H1 (cell line): ENCODE measurements at regions not wholly inside any gene's neighbourhood (a gene's known extent, or its start where the extent isn't known, plus 50 kb on each side); places are given as distances from the start of the nearest gene placed in this dataset.

ENCODE experiments used
- CTCF ChIA-PET: fragments of 300-600 bp; sonication (Branson Sonifier 250); formaldehyde crosslinking; loops from one replicate; lab custom pipeline; 2021; ENCODE audit not compliant: partially characterized antibody; lab: Charles Lee
- POLR2A ChIA-PET: fragments of 300-600 bp; sonication (Branson Sonifier 250); formaldehyde crosslinking; loops from one replicate; lab custom pipeline; 2021; ENCODE audit warnings: inconsistent platforms; ENCODE audit not compliant: partially characterized antibody; lab: Charles Lee
- DNase-seq, 2 experiments: peaks; one replicate each; pipeline versions ENCODE4 v3.0.0 to v3.0.0-alpha.2; 2010 to 2022; ENCODE audit warnings: low spot score in 2 of 2, low read depth in 1 of 2, mixed read lengths in 1 of 2
- FAIRE-seq: peaks from 2 replicates; lab custom pipeline; 2011; peaks lifted over from hg19 to GRCh38; lab: Jason Lieb, UNC
- H2AFZ ChIP-seq: 2 replicates; pipeline ENCODE4 v1.8.1; 2012; ENCODE audit warnings: low read length, inconsistent platforms
- H2AK5ac ChIP-seq: 2 replicates; pipeline ENCODE4 v1.6.1; 2013; ENCODE audit warnings: low read depth, low read length
- H2BK120ac ChIP-seq: replicated peaks from 2 replicates; pipeline ENCODE3; 2013; ENCODE audit warnings: low read depth, low read length, inconsistent platforms
- H2BK12ac ChIP-seq: 2 replicates; pipeline ENCODE4 v1.6.1; 2013; ENCODE audit warnings: low read depth, low read length
- H2BK15ac ChIP-seq: 2 replicates; pipeline ENCODE4 v1.6.1; 2013; ENCODE audit warnings: low read length
- H2BK20ac ChIP-seq: 2 replicates; pipeline ENCODE4 v1.6.1; 2013; ENCODE audit warnings: low read length
- H2BK5ac ChIP-seq: 2 replicates; pipeline ENCODE4 v1.6.1; 2013; ENCODE audit warnings: low read depth, low read length
- H3K14ac ChIP-seq: 2 replicates; pipeline ENCODE4 v1.6.1; 2013; ENCODE audit warnings: inconsistent platforms; ENCODE audit not compliant: insufficient read length
- H3K18ac ChIP-seq: 2 replicates; pipeline ENCODE4 v1.6.1; 2013; ENCODE audit warnings: low read length; ENCODE audit errors: extremely low read depth
- H3K23ac ChIP-seq: 2 replicates; pipeline ENCODE4 v1.6.1; 2013; ENCODE audit warnings: inconsistent platforms; ENCODE audit not compliant: insufficient read length
- H3K23me2 ChIP-seq: 2 replicates; pipeline ENCODE4 v1.6.1; 2013; ENCODE audit warnings: low read depth, low read length
- H3K27ac ChIP-seq: 2 replicates; pipeline ENCODE4 v1.6.1; 2011; ENCODE audit warnings: low read depth, low read length, inconsistent platforms
- H3K27me3 ChIP-seq, 4 experiments: replicated peaks in 1 of 4; 1 replicate in 1 of 4; 2 replicates in 3 of 4; pipeline versions ENCODE4 v1.6.1 to v1.8.1; 2011 to 2013; ENCODE audit warnings: low read length in 3 of 4, mild to moderate bottlenecking in 3 of 4, inconsistent platforms in 2 of 4, mixed read lengths in 2 of 4, moderate library complexity in 1 of 4; ENCODE audit not compliant: control insufficient read depth in 3 of 4, insufficient read depth in 3 of 4; ENCODE audit errors: extremely low read depth in 1 of 4
- H3K36me3 ChIP-seq, 4 experiments: 2 replicates each; pipeline versions ENCODE4 v1.6.1 to v1.8.1; 2011 to 2013; ENCODE audit warnings: mild to moderate bottlenecking in 4 of 4, low read length in 3 of 4, moderate library complexity in 2 of 4, control low read depth in 1 of 4, inconsistent platforms in 1 of 4; ENCODE audit not compliant: insufficient read depth in 4 of 4, control insufficient read depth in 2 of 4
- H3K4ac ChIP-seq: replicated peaks from 2 replicates; pipeline ENCODE3; 2013; ENCODE audit warnings: low read length, low read depth, mixed read lengths, inconsistent platforms; ENCODE audit not compliant: insufficient read length
- H3K4me1 ChIP-seq, 4 experiments: replicated peaks in 1 of 4; 1 replicate in 1 of 4; 2 replicates in 3 of 4; pipeline versions ENCODE4 v1.6.1 to v1.8.1; 2011 to 2013; ENCODE audit warnings: low read length in 3 of 4, inconsistent platforms in 2 of 4, mixed read lengths in 1 of 4; ENCODE audit not compliant: insufficient read depth in 4 of 4, control insufficient read depth in 3 of 4
- H3K4me2 ChIP-seq, 2 experiments: 2 replicates each; pipeline versions ENCODE4 v1.6.1 to v1.8.1; 2011 to 2013; ENCODE audit warnings: low read depth in 2 of 2, low read length in 2 of 2, control low read depth in 1 of 2, inconsistent platforms in 1 of 2, mild to moderate bottlenecking in 1 of 2; ENCODE audit not compliant: insufficient read depth in 1 of 2
- H3K4me3 ChIP-seq, 4 experiments: fragments of 200-600, 300-600 bp in 1 of 4; sonication (generic), shearing (Covaris generic), sonication (Bioruptor Twin) in 1 of 4; 2 replicates each; pipeline versions ENCODE4 v1.5.1 to v1.8.1; 2011 to 2016; ENCODE audit warnings: low read length in 4 of 4, low read depth in 3 of 4, control low read depth in 2 of 4, inconsistent platforms in 2 of 4, mild to moderate bottlenecking in 2 of 4, mixed read lengths in 1 of 4, moderate library complexity in 1 of 4; ENCODE audit not compliant: insufficient read depth in 2 of 4; ENCODE audit errors: extremely low read depth in 1 of 4
- H3K56ac ChIP-seq: replicated peaks from 2 replicates; pipeline ENCODE3; 2013; ENCODE audit warnings: low read depth, mild to moderate bottlenecking, mixed read lengths, low read length, inconsistent platforms; ENCODE audit not compliant: insufficient read length
- H3K79me1 ChIP-seq: 2 replicates; pipeline ENCODE4 v1.6.1; 2013; ENCODE audit warnings: low read depth, low read length, control low read depth
- H3K79me2 ChIP-seq, 2 experiments: 2 replicates each; pipeline versions ENCODE4 v1.6.1 to v1.8.1; 2012 to 2013; ENCODE audit warnings: low read length in 2 of 2, mild to moderate bottlenecking in 2 of 2, inconsistent platforms in 1 of 2; ENCODE audit not compliant: insufficient read depth in 2 of 2, control insufficient read depth in 1 of 2
- H3K9ac ChIP-seq, 4 experiments: replicated peaks in 1 of 4; 1 replicate in 1 of 4; 2 replicates in 3 of 4; pipeline versions ENCODE4 v1.6.1 to v1.8.1; 2011 to 2013; ENCODE audit warnings: low read depth in 3 of 4, low read length in 3 of 4, control low read depth in 2 of 4, mild to moderate bottlenecking in 2 of 4, moderate library complexity in 2 of 4, inconsistent platforms in 1 of 4; ENCODE audit errors: extremely low read depth in 1 of 4
- H3K9me3 ChIP-seq, 2 experiments: 2 replicates each; pipeline versions ENCODE4 v1.6.1 to v1.8.1; 2012 to 2013; ENCODE audit warnings: mild to moderate bottlenecking in 2 of 2, moderate library complexity in 2 of 2, control low read depth in 1 of 2, inconsistent platforms in 1 of 2, low read depth in 1 of 2, low read length in 1 of 2, mixed read lengths in 1 of 2; ENCODE audit not compliant: insufficient read depth in 2 of 2
- H4K20me1 ChIP-seq, 2 experiments: replicated peaks in 1 of 2; 2 replicates each; pipeline versions ENCODE3 to v1.8.1; 2011 to 2013; ENCODE audit warnings: inconsistent platforms in 2 of 2, low read length in 2 of 2, mild to moderate bottlenecking in 1 of 2; ENCODE audit not compliant: insufficient read depth in 2 of 2, control insufficient read depth in 1 of 2
- H4K5ac ChIP-seq: 2 replicates; pipeline ENCODE4 v1.6.1; 2013; ENCODE audit warnings: low read length, low read depth, mixed read lengths, inconsistent platforms; ENCODE audit not compliant: insufficient read length
- H4K8ac ChIP-seq: 2 replicates; pipeline ENCODE4 v1.8.0; 2013; ENCODE audit warnings: mild to moderate bottlenecking, moderate library complexity, low read length, inconsistent platforms; ENCODE audit not compliant: insufficient read depth; ENCODE audit errors: extremely low read depth
- H4K91ac ChIP-seq: replicated peaks from 2 replicates; pipeline ENCODE3; 2013; ENCODE audit warnings: low read length, mixed read lengths, inconsistent platforms; ENCODE audit not compliant: insufficient read length
- ATF2 ChIP-seq: IDR thresholded peaks from 2 replicates; pipeline ENCODE4 v1.6.1; 2012; ENCODE audit warnings: low read length, inconsistent platforms
- BACH1 ChIP-seq: IDR thresholded peaks from 2 replicates; pipeline ENCODE4 v1.6.1; 2012; ENCODE audit warnings: low read length, improper control_type of control experiment
- BCL11A ChIP-seq, 2 experiments: IDR thresholded peaks; one replicate each; pipeline ENCODE4 v1.6.1; 2011; ENCODE audit warnings: low read depth in 2 of 2, low read length in 2 of 2, mild to moderate bottlenecking in 2 of 2
- CEBPB ChIP-seq: IDR thresholded peaks from 2 replicates; pipeline ENCODE4 v1.6.1; 2012; ENCODE audit warnings: low read depth, low read length
- CHD1 ChIP-seq: IDR thresholded peaks from 2 replicates; pipeline ENCODE4 v1.6.1; 2012; ENCODE audit warnings: low read depth, low read length, improper control_type of control experiment
- CREB1 ChIP-seq: IDR thresholded peaks from 2 replicates; pipeline ENCODE4 v1.6.1; 2012; ENCODE audit warnings: inconsistent platforms
- E2F6 ChIP-seq: IDR thresholded peaks from 2 replicates; pipeline ENCODE4 v1.6.1; 2012; ENCODE audit warnings: inconsistent platforms
- EGR1 ChIP-seq: IDR thresholded peaks from 2 replicates; pipeline ENCODE4 v1.6.1; 2011; ENCODE audit warnings: low read depth, low read length, borderline replicate concordance
- KDM1A ChIP-seq: fragments of 200-600, 300-600 bp; sonication (generic); IDR thresholded peaks from 2 replicates; pipeline ENCODE4 v1.7.1; 2016; ENCODE audit warnings: mild to moderate bottlenecking, low read length, borderline replicate concordance
- POU5F1 ChIP-seq: IDR thresholded peaks from 2 replicates; pipeline ENCODE4 v1.6.1; 2011; ENCODE audit warnings: low read depth, mild to moderate bottlenecking, low read length, moderate library complexity
- SP1 ChIP-seq: IDR thresholded peaks from 2 replicates; pipeline ENCODE4 v1.6.1; 2011; ENCODE audit warnings: low read depth, low read length
- SP4 ChIP-seq: IDR thresholded peaks from 2 replicates; pipeline ENCODE4 v1.6.1; 2012; ENCODE audit warnings: low read length, inconsistent platforms
- TAF7 ChIP-seq: optimal IDR thresholded peaks from 2 replicates; pipeline ENCODE3; 2011; ENCODE audit warnings: low read depth, mild to moderate bottlenecking, inconsistent platforms, low read length, moderate library complexity, borderline replicate concordance
- YY1 ChIP-seq: IDR thresholded peaks from 2 replicates; pipeline ENCODE4 v1.6.1; 2011; ENCODE audit warnings: low read depth, mild to moderate bottlenecking, low read length

- Histone ChIP-seq H2BK20ac (no peak overlapping the region), H3K9me3 (no peaks in the 10 kb centered on the region), H4K91ac (no peak overlapping the region), H4K8ac (no peak overlapping the region), H2BK12ac (no peak overlapping the region), H3K4ac (no peak overlapping the region), H3K4me1 (peaks cover 0 to 11% (median under 1%) of the 10 kb centered on the region in 4 experiments; a peak in 1 of 7 replicates), H4K20me1 (no peaks in the 10 kb centered on the region), H3K14ac (no peak overlapping the region), H2BK15ac (no peak overlapping the region), H2BK5ac (no peak overlapping the region), H3K4me3 (no peak overlapping the region), H2AK5ac (no peak overlapping the region), H3K23ac (no peak overlapping the region), H2BK120ac (no peak overlapping the region), H3K56ac (no peak overlapping the region), H3K23me2 (no peaks in the 10 kb centered on the region), H3K9ac (no peak overlapping the region), H2AFZ (no peak overlapping the region), H3K27me3 (no peaks in the 10 kb centered on the region), H4K5ac (no peak overlapping the region), H3K27ac (no peak overlapping the region), H3K79me2 (no peaks in the 10 kb centered on the region), H3K36me3 (no peaks in the 10 kb centered on the region), H3K4me2 (no peak overlapping the region), H3K79me1 (no peaks in the 10 kb centered on the region), H3K18ac (no peak overlapping the region)
- ChIA-PET CTCF (interaction anchor here (0.8 to 1.1 kb wide), 2 partner anchors 33 to 57 kb away, joined by 3 to 4 read pairs; no protein-coding TSS in a partner anchor), POLR2A (no interaction called here)
- TF ChIP-seq POU5F1 (no peak), EGR1 (no peak), CREB1 (no peak), ATF2 (no peak), BACH1 (no peak), KDM1A (no peak), CHD1 (no peak), SP4 (no peak), E2F6 (no peak), TAF7 (no peak), YY1 (no peak), SP1 (no peak), BCL11A (IDR thresholded peaks at IDR 0.05; ENCODE audit: low read depth in 2 of 2, low read length in 2 of 2) (no peak), CEBPB (no peak)
- DNase-seq (no peak), FAIRE-seq (no peak)
These were observed 364.7 kb downstream of the METTL15 start for GRCh38 chr11:28472904-28473303.
